Cardiac fibroblast (primary cell): ENCODE measurements at regions not wholly inside any gene's neighbourhood (a gene's known extent, or its start where the extent isn't known, plus 50 kb on each side); places are given as distances from the start of the nearest gene placed in this dataset.
"Not testable (repeated sequence)": the region's sequence is repeated elsewhere in the genome, so short reads cannot be mapped to it uniquely, and the experiment has no call there.

Experiments
- DNase-seq, 2 donors: peaks; one replicate each; pipeline versions ENCODE4 v3.0.0 to v3.0.0-alpha.2; 2010; ENCODE audit warnings: low read depth in 2 of 2
- H3K4me3 ChIP-seq, 2 donors: replicated peaks in 1 of 2; 1 replicate in 1 of 2; 2 replicates in 1 of 2; pipeline ENCODE4 v1.5.1; 2011; ENCODE audit warnings: low read depth in 2 of 2, low read length in 2 of 2, mild to moderate bottlenecking in 2 of 2, moderate library complexity in 1 of 2
- TF ChIP-seq, protein P1 (sequence below): IDR thresholded peaks from one replicate; pipeline ENCODE4 v1.5.1; 2011; ENCODE audit warnings: low read depth, mild to moderate bottlenecking, low read length, inconsistent platforms

DNA sequence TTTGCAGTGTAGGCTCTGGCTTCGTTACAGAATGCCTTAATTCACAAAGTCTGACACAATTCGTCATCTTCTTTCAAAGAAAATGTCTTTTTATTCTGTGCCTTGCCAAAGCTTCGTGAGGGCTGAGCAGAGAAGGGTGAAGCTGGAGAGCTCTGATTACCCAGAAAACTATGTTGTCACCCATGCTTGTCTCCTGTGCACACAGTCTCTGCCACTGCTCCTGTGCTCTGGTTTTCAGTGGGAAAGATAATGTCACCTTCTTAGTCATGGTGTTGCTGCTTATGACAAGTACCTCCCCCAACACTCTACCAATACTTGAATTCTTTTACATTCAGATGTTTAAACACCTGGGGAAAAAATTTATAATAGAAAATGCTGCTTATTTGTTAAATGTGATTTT is 509.2 kb upstream of the GRM7 start:
- no peak overlapping the region for H3K4me3 ChIP-seq
- no peak for DNase-seq
- TF ChIP-seq, protein P1, sequence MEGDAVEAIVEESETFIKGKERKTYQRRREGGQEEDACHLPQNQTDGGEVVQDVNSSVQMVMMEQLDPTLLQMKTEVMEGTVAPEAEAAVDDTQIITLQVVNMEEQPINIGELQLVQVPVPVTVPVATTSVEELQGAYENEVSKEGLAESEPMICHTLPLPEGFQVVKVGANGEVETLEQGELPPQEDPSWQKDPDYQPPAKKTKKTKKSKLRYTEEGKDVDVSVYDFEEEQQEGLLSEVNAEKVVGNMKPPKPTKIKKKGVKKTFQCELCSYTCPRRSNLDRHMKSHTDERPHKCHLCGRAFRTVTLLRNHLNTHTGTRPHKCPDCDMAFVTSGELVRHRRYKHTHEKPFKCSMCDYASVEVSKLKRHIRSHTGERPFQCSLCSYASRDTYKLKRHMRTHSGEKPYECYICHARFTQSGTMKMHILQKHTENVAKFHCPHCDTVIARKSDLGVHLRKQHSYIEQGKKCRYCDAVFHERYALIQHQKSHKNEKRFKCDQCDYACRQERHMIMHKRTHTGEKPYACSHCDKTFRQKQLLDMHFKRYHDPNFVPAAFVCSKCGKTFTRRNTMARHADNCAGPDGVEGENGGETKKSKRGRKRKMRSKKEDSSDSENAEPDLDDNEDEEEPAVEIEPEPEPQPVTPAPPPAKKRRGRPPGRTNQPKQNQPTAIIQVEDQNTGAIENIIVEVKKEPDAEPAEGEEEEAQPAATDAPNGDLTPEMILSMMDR: no peak

DNA sequence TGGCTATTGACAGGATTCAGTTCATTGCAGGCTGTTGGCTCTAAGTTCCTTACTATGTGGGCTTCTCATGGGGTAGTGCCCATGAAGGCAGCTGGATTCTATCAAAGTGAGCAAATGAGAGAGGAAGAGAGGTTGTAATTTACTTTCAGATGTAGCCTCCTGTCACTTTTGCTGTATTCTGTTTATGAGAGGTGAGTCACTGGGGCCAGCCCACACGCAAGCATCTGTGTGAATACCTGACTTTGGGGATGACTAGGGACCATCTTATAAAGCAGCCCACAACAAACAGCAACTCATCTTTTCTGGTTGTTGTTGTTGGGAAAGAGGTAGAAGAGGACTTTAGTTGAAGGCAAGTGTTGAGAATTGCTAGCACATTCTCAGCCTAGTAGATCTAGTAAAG is 506.3 kb upstream of the GRM7 start:
- H3K4me3 ChIP-seq: no peak overlapping the region
- TF ChIP-seq, protein P1: no peak
- DNase-seq: no peak

DNA sequence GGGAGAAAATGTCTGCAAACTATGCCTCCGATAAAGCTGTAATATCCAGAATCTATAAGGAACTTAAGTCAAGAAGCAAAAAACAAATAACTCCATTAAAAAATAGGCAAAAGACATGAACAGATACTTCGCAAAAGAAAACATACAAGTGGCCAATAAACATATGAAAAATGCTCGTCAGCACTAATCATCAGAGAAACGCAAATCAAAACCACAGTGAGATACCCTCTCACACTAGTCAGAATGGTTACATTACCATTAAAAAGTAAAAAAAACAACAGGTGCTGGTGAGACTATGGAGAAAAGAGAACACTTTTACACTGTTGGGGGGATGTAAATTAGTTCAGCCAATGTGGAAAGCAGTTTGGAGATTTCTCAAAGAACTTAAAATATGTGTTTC is 498.5 kb upstream of the GRM7 start:
- DNase-seq: no peak
- TF ChIP-seq, protein P1: no peak
- no peak overlapping the region for H3K4me3 ChIP-seq

DNA sequence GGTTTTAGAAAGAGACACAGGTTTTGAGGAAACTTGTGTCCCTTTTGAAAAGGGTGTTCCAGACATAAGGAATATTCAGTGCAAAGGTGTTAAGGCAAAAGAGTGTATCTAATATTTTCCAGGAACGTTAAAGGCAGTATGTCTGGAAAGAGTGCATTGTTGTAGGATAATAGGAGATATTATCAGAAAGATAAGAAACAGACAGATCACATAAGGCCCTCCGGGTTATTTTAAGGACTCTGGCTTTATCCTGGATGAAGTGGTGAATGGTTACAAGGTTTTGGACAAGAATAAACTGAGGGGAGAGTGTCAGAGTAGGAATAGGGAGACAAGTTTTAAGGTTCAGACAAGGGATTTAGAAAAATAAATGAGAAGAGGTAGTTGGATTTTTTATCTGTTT is 493.7 kb upstream of the GRM7 start:
- TF ChIP-seq, protein P1: no peak

DNA sequence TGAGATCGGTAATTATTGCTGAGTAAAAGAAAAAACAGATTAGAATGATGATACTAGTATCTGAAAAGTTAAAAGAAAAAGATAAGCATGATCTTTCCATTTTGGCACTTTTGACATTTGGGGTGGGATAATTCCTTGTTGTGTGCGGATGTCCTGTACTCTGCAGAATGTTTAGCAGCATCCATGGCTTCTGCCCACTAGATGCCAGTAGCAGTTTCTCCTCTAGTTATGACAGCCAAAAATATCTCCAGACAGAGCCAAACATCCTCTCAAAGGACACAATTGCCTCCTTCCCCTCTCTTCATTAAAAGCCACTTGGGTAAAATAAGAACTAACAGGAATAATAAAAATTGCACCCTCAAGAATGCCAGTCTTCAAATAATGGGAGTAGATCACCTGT is 468.8 kb upstream of the GRM7 start:
- TF ChIP-seq, protein P1: no peak
- no peak overlapping the region for H3K4me3 ChIP-seq
- DNase-seq: no peak

More for the DNA sequence above, 493.7 kb upstream of the GRM7 start:
- no peak for DNase-seq
- no peak overlapping the region for H3K4me3 ChIP-seq

DNA sequence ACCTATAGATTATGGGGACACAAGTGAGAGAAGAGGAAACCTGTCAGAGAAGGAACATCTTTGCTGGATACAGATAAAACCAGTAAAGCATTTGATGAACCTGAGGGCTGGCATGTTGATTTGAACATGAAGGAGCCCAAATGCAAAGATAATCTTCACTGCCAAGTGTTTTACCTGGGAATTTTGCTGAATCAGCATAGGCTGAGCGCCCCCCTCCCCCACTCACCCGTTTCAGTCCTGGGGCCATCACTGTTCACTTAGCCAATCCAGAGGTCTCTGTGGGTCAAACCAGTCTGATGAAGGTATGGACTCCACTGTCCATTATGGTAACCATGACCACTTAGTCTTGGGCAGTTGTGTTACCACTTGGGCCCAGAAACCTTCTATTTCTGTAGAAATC is 466.0 kb upstream of the GRM7 start:
- TF ChIP-seq, protein P1: no peak
- no peak overlapping the region for H3K4me3 ChIP-seq
- no peak for DNase-seq

DNA sequence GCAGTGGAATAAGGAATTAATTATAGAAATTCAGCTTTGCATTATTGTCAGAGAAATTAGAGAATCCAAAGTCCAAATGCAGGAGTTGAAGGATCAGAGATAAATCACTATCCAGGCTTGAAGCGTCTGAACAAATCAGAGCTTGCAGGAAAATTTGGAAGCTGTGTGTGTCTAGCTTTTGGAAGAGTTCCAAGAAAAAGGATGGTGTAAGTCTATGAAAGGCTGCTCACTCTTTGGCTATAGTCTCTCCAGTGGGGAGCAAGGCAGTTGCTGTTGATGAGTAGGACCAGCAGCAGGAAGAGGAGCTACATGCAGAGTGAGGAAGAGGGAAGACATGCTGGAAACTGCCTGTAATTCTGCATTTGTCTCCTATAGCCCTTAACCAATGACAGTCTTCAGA is 464.3 kb upstream of the GRM7 start:
- DNase-seq: no peak
- TF ChIP-seq, protein P1: no peak

GRCh38 chr3:6402666-6403065 is 458.2 kb upstream of the GRM7 start:
- not testable (repeated sequence) for DNase-seq, H3K4me3 ChIP-seq

More for the DNA sequence above, 464.3 kb upstream of the GRM7 start:
- no peak overlapping the region for H3K4me3 ChIP-seq

GRCh38 chr3:6406923-6407322 is 454.0 kb upstream of the GRM7 start:
- not testable (repeated sequence) for H3K4me3 ChIP-seq, DNase-seq
